Activated CD8-positive, alpha-beta T cell treated with anti-CD3 and anti-CD28 coated beads for 36 hours (primary cell): ENCODE measurements at regions not wholly inside any gene's neighbourhood (a gene's known extent, or its start where the extent isn't known, plus 50 kb on each side); places are given as distances from the start of the nearest gene placed in this dataset.

Experiments used
- ATAC-seq: fragments of 200-7000 bp; cut with Tn5 transposase; one replicate; pipeline ENCODE4 v1.10.0; 2021; ENCODE audit warnings: mild to moderate bottlenecking, moderate library complexity
- CTCF ChIA-PET: fragments of 350-600 bp; sonication (Branson Sonifier 250); formaldehyde crosslinking; loops from one replicate; lab custom pipeline; 2021; ENCODE audit warnings: antibody characterized with exemption; lab: Charles Lee
- POLR2A ChIA-PET: fragments of 350-600 bp; sonication (Branson Sonifier 250); formaldehyde crosslinking; loops from one replicate; lab custom pipeline; 2021; ENCODE audit warnings: antibody characterized with exemption; lab: Charles Lee
- DNase-seq: peaks from one replicate; pipeline ENCODE4 v3.0.0-alpha.2; 2020
- H3K27ac Mint-ChIP-seq: one replicate; pipeline ENCODE4 v1.8.0; 2021; ENCODE audit warnings: mild to moderate bottlenecking, mixed read lengths
- H3K27me3 Mint-ChIP-seq: one replicate; pipeline ENCODE4 v1.8.0; 2021; ENCODE audit warnings: mixed read lengths
- H3K36me3 Mint-ChIP-seq: one replicate; pipeline ENCODE4 v1.8.0; 2021; ENCODE audit warnings: low read depth, mixed read lengths
- H3K4me1 Mint-ChIP-seq: one replicate; pipeline ENCODE4 v1.8.0; 2021; ENCODE audit warnings: low read depth, mixed read lengths
- H3K4me3 Mint-ChIP-seq: one replicate; pipeline ENCODE4 v1.8.0; 2021; ENCODE audit warnings: mild to moderate bottlenecking, moderate library complexity, mixed read lengths
- H3K9me3 Mint-ChIP-seq: one replicate; pipeline ENCODE4 v1.8.0; 2021; ENCODE audit warnings: mixed read lengths
- intact Hi-C: fragments of 100-400 bp; cut with micrococcal nuclease; formaldehyde crosslinking; loops from one replicate; pipeline ENCODE4 v1.10.0; 2022
- TF ChIP-seq, protein P1 (sequence below): fragments of 200-600 bp; IDR thresholded peaks from one replicate; pipeline ENCODE4 v1.8.0; 2022; ENCODE audit warnings: antibody characterized with exemption, mild to moderate bottlenecking

DNA sequence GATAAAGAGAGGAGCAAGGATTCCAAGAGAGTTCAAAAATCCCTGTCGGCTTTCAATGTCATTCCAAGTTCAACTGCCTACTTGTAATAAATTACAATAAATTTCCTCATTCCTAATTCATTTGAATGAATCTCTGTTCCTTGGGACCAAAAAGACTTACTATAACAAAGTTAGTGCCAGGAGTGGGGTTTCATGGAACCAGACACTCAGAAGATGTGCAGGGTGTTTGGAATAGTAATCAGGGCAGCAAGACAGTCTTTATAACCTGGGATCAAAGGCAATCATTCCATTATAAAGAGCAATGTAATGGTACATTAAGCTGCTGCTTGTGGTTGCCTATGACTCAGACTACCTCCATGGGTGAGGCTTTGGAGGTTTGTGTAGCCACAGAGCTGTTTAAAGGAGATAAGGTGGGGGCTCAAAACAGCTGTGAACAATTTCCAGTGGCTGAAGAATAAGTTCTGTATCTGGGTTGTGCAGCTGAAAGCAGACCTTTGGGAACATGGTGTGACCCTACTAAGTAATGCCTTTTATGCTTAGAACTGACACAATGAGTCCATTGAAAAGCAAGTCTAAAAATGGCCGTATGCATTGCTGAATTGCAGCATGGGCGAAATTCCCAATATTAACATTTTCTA lies 159.9 kb downstream of the LINC00237 start:
- H3K27me3 Mint-ChIP-seq = peaks cover 4% of the 10 kb centered on the region
- no peak for ATAC-seq
- CTCF ChIA-PET = no interaction called here
- TF ChIP-seq, protein P1, sequence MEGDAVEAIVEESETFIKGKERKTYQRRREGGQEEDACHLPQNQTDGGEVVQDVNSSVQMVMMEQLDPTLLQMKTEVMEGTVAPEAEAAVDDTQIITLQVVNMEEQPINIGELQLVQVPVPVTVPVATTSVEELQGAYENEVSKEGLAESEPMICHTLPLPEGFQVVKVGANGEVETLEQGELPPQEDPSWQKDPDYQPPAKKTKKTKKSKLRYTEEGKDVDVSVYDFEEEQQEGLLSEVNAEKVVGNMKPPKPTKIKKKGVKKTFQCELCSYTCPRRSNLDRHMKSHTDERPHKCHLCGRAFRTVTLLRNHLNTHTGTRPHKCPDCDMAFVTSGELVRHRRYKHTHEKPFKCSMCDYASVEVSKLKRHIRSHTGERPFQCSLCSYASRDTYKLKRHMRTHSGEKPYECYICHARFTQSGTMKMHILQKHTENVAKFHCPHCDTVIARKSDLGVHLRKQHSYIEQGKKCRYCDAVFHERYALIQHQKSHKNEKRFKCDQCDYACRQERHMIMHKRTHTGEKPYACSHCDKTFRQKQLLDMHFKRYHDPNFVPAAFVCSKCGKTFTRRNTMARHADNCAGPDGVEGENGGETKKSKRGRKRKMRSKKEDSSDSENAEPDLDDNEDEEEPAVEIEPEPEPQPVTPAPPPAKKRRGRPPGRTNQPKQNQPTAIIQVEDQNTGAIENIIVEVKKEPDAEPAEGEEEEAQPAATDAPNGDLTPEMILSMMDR = no peak
- POLR2A ChIA-PET = no interaction called here
- no peaks in the 10 kb centered on the region for H3K9me3 Mint-ChIP-seq
- no peaks in the 10 kb centered on the region for H3K4me1 Mint-ChIP-seq
- H3K4me3 Mint-ChIP-seq = no peak overlapping the region
- H3K27ac Mint-ChIP-seq = no peak overlapping the region
- no peaks in the 10 kb centered on the region for H3K36me3 Mint-ChIP-seq
- peak; percentile 1 for DNase-seq
- intact Hi-C loops = no loop called here

- CTCF ChIA-PET = no interaction called here
- Mint-ChIP-seq H3K4me3 (no peak overlapping the region), H3K36me3 (no peaks in the 10 kb centered on the region), H3K27me3 (peaks cover 5% of the 10 kb centered on the region), H3K4me1 (no peaks in the 10 kb centered on the region), H3K27ac (no peak overlapping the region), H3K9me3 (no peaks in the 10 kb centered on the region)
- no peak for ATAC-seq
- TF ChIP-seq, protein P1 = no peak
- intact Hi-C loops = no loop called here
- POLR2A ChIA-PET = no interaction called here
- DNase-seq = no peak
Measured at GRCh38 chr20:20941468-20941889, 164.7 kb downstream of the LINC00237 start.

DNA sequence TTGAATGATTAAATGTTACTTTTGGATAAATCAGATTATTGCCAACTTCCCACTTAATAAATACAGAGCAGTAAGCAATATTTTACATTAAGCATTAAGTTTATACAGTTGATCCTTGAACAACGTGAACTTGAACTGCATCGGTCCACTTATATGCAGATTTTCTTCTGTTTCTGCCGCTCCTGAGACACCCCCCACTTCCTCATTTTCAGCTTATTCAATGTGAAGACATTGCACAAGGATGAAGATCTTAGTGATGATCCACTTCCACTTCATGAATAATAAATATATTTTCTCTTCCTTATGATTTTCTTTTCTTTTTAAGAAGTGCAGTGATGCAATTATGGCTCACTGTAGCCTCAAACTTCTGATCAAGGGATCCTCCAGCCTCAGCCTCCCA lies 167.2 kb downstream of the LINC00237 start:
- Mint-ChIP-seq H3K27me3 (peaks cover 5% of the 10 kb centered on the region), H3K9me3 (no peaks in the 10 kb centered on the region), H3K4me3 (no peak overlapping the region), H3K36me3 (no peaks in the 10 kb centered on the region), H3K4me1 (no peaks in the 10 kb centered on the region), H3K27ac (no peak overlapping the region)
- ChIA-PET CTCF (no interaction called here), POLR2A (no interaction called here)
- no peak for ATAC-seq
- no peak for DNase-seq
- TF ChIP-seq, protein P1 = no peak
- intact Hi-C loops = no loop called here

DNA sequence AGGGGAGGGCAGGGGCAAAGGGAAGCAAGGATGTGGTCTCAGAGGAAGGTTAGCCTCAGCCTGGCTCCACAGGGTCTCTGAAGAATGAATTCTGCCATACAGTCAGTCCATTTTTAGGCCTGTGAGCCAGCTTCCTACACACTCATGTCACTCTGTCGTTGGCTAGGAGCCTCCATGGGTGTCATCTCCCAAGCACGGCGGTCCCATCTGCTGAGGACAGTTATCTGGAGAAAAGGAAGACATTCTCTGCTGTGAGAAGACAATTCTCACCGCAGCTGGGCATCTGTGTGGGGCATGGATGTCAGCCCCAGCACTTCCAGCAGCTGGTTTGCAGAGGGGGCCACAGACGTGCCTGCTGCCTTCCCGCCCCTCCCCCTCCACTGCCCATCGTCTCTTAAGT lies 167.6 kb downstream of the LINC00237 start:
- TF ChIP-seq, protein P1 = no peak
- H3K9me3 Mint-ChIP-seq = no peaks in the 10 kb centered on the region
- intact Hi-C loops = no loop called here
- H3K27me3 Mint-ChIP-seq = peaks cover 5% of the 10 kb centered on the region
- no peak overlapping the region for H3K27ac Mint-ChIP-seq
- H3K4me1 Mint-ChIP-seq = no peaks in the 10 kb centered on the region
- POLR2A ChIA-PET = no interaction called here
- CTCF ChIA-PET = no interaction called here
- no peak for DNase-seq
- no peak overlapping the region for H3K4me3 Mint-ChIP-seq
- ATAC-seq = no peak
- H3K36me3 Mint-ChIP-seq = no peaks in the 10 kb centered on the region

- H3K27me3 Mint-ChIP-seq = peaks cover 3% of the 10 kb centered on the region
- DNase-seq = no peak
- POLR2A ChIA-PET = no interaction called here
- intact Hi-C loops = no loop called here
- no peaks in the 10 kb centered on the region for H3K4me1 Mint-ChIP-seq
- no peak overlapping the region for H3K4me3 Mint-ChIP-seq
- CTCF ChIA-PET = no interaction called here
- no peak for ATAC-seq
- TF ChIP-seq, protein P1 = no peak
- H3K27ac Mint-ChIP-seq = no peak overlapping the region
- H3K9me3 Mint-ChIP-seq = no peaks in the 10 kb centered on the region
- no peaks in the 10 kb centered on the region for H3K36me3 Mint-ChIP-seq
Measured at GRCh38 chr20:20938131-20938530, 168.0 kb downstream of the LINC00237 start.
